Right lobe of liver (tissue), 4 donors: ENCODE measurements at regions not wholly inside any gene's neighbourhood (a gene's known extent, or its start where the extent isn't known, plus 50 kb on each side); places are given as distances from the start of the nearest gene placed in this dataset.

Experiments used
- CTCF ChIP-seq, 4 donors: fragments of 200-600 bp in 3 of 4; fragments of 450-650 bp in 1 of 4; IDR thresholded peaks; one replicate each; pipeline versions ENCODE4 v1.5.1 to v1.8.0; 2016 to 2022; ENCODE audit warnings: antibody characterized with exemption in 4 of 4, mild to moderate bottlenecking in 2 of 4
- POLR2A ChIP-seq: fragments of 450-650 bp; IDR thresholded peaks from one replicate; pipeline ENCODE4 v1.6.1; 2017; ENCODE audit warnings: antibody characterized with exemption, mild to moderate bottlenecking
- donor health status: DM: no; HTN: no; CAD: no.
- donor health status: DM: no; HTN: no; CAD: no.
- donor health status: DM: no; HTN: yes; CAD: no.

- TF ChIP-seq CTCF (IDR thresholded peaks at IDR 0.05) = no peak
- no peak for TF ChIP-seq POLR2A
Observed at GRCh38 chr7:21103426-21104123, 316.9 kb upstream of the SP8 start.
